OCI-LY3 (cell line): ENCODE measurements at regions not wholly inside any gene's neighbourhood (a gene's known extent, or its start where the extent isn't known, plus 50 kb on each side); places are given as distances from the start of the nearest gene placed in this dataset.

Experiments used
- H2AFZ ChIP-seq: fragments of 200-600, 300-600 bp; shearing (Covaris generic); 2 replicates; pipeline ENCODE4 v1.6.0; 2014; ENCODE audit warnings: antibody characterized with exemption, low read depth, low read length
- H3K27ac ChIP-seq: fragments of 200-600, 300-600 bp; sonication (generic); 2 replicates; pipeline ENCODE4 v1.5.1; 2014; ENCODE audit warnings: mild to moderate bottlenecking, low read length, moderate library complexity, mixed read lengths
- H3K27me3 ChIP-seq: fragments of 200-600, 300-600 bp; sonication (generic); 2 replicates; pipeline ENCODE4 v1.6.1; 2014; ENCODE audit warnings: low read depth, low read length, mixed read lengths
- H3K36me3 ChIP-seq: fragments of 200-600, 300-600 bp; sonication (generic); replicated peaks from 2 replicates; pipeline ENCODE3; 2014; ENCODE audit warnings: low read depth, low read length, mixed read lengths
- H3K4me1 ChIP-seq: fragments of 300-600, 200-600 bp; sonication (generic); 2 replicates; pipeline ENCODE4 v1.6.1; 2014; ENCODE audit warnings: low read length, mixed read lengths
- H3K4me2 ChIP-seq: fragments of 200-600, 300-600 bp; sonication (generic); 2 replicates; pipeline ENCODE4 v1.6.1; 2014; ENCODE audit warnings: low read length, mixed read lengths
- H3K4me3 ChIP-seq: fragments of 300-600, 200-600 bp; sonication (generic); 2 replicates; pipeline ENCODE4 v1.5.1; 2014; ENCODE audit warnings: antibody characterized with exemption, mild to moderate bottlenecking, low read length, moderate library complexity
- H3K79me2 ChIP-seq: fragments of 300-600, 200-600 bp; shearing (Covaris generic); 2 replicates; pipeline ENCODE4 v1.6.1; 2014; ENCODE audit warnings: mild to moderate bottlenecking, low read length, mixed read lengths
- H3K9ac ChIP-seq: fragments of 300-600, 200-600 bp; shearing (Covaris generic); 2 replicates; pipeline ENCODE4 v1.6.0; 2014; ENCODE audit warnings: mild to moderate bottlenecking, low read length, moderate library complexity
- H3K9me3 ChIP-seq: fragments of 200-600, 300-600 bp; shearing (Covaris generic); 2 replicates; pipeline ENCODE4 v1.6.1; 2014; ENCODE audit warnings: low read length, mixed read lengths; ENCODE audit not compliant: insufficient read depth
- H4K20me1 ChIP-seq: fragments of 200-600, 300-600 bp; sonication (generic); 2 replicates; pipeline ENCODE4 v1.6.1; 2016; ENCODE audit warnings: low read length, mixed read lengths; ENCODE audit not compliant: insufficient read depth
- EZH2phosphoT487 ChIP-seq: fragments of 200-600 bp; shearing (Covaris generic); IDR thresholded peaks from 2 replicates; pipeline ENCODE4 v1.6.1; 2018; ENCODE audit warnings: antibody characterized with exemption, mixed run types, low read depth
- TF ChIP-seq, protein P1 (sequence below): fragments of 200-600, 300-600 bp; sonication (generic); IDR thresholded peaks from 2 replicates; pipeline ENCODE4 v1.5.1; 2014; ENCODE audit warnings: antibody characterized with exemption, low read length, low read depth

DNA sequence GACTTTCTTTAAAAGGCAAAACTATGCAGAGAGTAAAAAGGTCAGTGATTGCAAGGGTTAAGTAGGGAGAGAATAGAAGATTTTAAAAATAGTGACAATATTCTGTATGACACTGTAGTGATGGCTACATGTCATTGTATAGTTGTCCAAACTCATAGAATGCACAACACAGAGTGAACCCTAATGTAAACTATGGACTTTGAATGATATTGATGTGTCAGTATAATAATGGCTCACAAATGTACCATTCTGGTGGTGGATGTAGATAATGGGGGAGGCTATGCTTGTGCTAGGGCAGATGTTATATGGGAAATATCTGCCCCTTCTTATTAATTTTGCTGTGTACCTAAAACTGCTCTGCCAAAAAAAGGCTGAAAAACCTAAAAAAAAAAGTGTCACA lies 468.9 kb downstream of the KIF4B start:
- Histone ChIP-seq H3K9ac (no peak overlapping the region), H4K20me1 (no peaks in the 10 kb centered on the region), H3K27me3 (peaks cover 5% of the 10 kb centered on the region; the same call in 1 of the 2 replicates), H3K4me2 (no peak overlapping the region), H3K27ac (no peak overlapping the region), H3K9me3 (no peaks in the 10 kb centered on the region), H3K4me3 (no peak overlapping the region), H3K4me1 (no peaks in the 10 kb centered on the region), H3K36me3 (no peaks in the 10 kb centered on the region), H3K79me2 (no peaks in the 10 kb centered on the region), H2AFZ (no peak overlapping the region)
- TF ChIP-seq, protein P1, sequence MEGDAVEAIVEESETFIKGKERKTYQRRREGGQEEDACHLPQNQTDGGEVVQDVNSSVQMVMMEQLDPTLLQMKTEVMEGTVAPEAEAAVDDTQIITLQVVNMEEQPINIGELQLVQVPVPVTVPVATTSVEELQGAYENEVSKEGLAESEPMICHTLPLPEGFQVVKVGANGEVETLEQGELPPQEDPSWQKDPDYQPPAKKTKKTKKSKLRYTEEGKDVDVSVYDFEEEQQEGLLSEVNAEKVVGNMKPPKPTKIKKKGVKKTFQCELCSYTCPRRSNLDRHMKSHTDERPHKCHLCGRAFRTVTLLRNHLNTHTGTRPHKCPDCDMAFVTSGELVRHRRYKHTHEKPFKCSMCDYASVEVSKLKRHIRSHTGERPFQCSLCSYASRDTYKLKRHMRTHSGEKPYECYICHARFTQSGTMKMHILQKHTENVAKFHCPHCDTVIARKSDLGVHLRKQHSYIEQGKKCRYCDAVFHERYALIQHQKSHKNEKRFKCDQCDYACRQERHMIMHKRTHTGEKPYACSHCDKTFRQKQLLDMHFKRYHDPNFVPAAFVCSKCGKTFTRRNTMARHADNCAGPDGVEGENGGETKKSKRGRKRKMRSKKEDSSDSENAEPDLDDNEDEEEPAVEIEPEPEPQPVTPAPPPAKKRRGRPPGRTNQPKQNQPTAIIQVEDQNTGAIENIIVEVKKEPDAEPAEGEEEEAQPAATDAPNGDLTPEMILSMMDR: no peak
- no peak for TF ChIP-seq EZH2phosphoT487

DNA sequence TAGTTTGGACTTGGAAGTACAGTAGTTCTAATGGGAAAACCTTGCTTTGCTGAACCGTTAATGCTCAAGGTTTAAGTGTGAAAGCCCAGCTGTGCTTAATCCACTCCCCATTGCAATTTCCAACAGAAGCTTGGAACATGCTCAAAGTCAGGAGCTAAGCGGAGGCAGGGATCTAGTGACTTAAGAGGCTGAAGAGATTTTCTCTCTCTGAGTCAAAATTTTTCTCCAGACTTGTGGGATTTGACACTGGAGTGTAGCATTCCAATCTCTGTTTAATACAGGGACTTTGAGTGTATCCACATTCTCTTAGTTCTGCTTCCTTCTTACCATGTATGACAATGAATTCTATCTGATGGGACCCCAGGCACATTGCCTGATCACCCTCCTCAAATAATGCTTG lies 471.8 kb downstream of the KIF4B start:
- Histone ChIP-seq H2AFZ (no peak overlapping the region), H3K4me2 (no peak overlapping the region), H3K79me2 (no peaks in the 10 kb centered on the region), H3K27me3 (peaks cover 5% of the 10 kb centered on the region; the same call in 1 of the 2 replicates), H3K36me3 (no peaks in the 10 kb centered on the region), H3K9ac (no peak overlapping the region), H4K20me1 (no peaks in the 10 kb centered on the region), H3K27ac (no peak overlapping the region), H3K9me3 (no peaks in the 10 kb centered on the region), H3K4me1 (no peaks in the 10 kb centered on the region), H3K4me3 (no peak overlapping the region)
- no peak for TF ChIP-seq EZH2phosphoT487
- TF ChIP-seq, protein P1: no peak

DNA sequence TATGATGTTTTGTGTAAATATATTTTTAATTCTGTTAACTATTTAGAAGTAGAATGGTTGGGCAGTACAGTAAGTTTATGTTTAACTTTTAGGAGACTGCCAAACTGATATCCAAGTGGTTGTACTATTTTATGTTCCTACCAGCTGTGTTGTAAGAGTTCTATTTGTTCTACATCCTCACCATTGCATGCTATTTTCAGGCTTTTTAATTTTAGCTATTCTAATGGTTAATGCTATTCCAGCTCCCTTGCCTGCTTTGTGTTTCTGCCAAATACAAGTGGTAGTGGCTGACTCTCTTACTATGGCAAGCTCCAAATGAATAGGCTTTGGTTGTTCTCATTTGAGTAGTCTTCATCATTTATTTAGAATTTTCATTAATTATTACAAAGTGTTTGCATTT lies 476.4 kb downstream of the KIF4B start:
- no peak overlapping the region for H3K9ac ChIP-seq
- no peak overlapping the region for H3K4me2 ChIP-seq
- no peaks in the 10 kb centered on the region for H4K20me1 ChIP-seq
- H3K27me3 ChIP-seq: no peaks in the 10 kb centered on the region
- H3K4me3 ChIP-seq: no peak overlapping the region
- no peaks in the 10 kb centered on the region for H3K79me2 ChIP-seq
- no peak overlapping the region for H3K27ac ChIP-seq
- H3K4me1 ChIP-seq: no peaks in the 10 kb centered on the region
- no peaks in the 10 kb centered on the region for H3K9me3 ChIP-seq
- H2AFZ ChIP-seq: no peak overlapping the region
- no peaks in the 10 kb centered on the region for H3K36me3 ChIP-seq
- TF ChIP-seq EZH2phosphoT487: no peak
- TF ChIP-seq, protein P1: no peak

DNA sequence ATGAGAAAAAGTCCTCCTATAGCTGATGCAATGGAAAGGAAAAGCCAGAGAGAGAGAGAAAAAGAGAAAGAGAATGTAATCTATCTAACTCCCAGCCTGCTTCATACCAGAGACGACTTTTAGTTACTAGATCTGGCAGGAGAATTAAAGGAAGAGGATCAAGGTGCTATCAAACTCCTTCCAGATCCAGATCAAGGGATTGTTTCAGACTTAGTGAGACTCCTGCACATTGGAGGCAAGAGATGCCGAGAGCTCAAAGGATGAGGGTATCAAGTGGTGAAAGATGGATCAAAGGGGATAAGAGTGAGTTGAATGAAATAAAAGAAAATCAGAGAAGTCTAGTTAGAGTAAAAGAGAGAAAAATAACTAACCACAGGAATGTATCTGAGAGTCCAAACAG lies 478.6 kb downstream of the KIF4B start:
- Histone ChIP-seq H3K27ac (no peak overlapping the region), H4K20me1 (no peaks in the 10 kb centered on the region), H3K4me3 (no peak overlapping the region), H2AFZ (no peak overlapping the region), H3K79me2 (no peaks in the 10 kb centered on the region), H3K4me1 (no peaks in the 10 kb centered on the region), H3K9me3 (no peaks in the 10 kb centered on the region), H3K36me3 (no peaks in the 10 kb centered on the region), H3K27me3 (no peaks in the 10 kb centered on the region), H3K4me2 (no peak overlapping the region), H3K9ac (no peak overlapping the region)
- TF ChIP-seq EZH2phosphoT487: no peak
- TF ChIP-seq, protein P1: no peak
